ENCODE measurements at regions not wholly inside any gene's neighbourhood (a gene's known extent, or its start where the extent isn't known, plus 50 kb on each side); places are given as distances from the start of the nearest gene placed in this dataset.

- no peak for TF ChIP-seq POLR2AphosphoS5 (IDR thresholded peaks at IDR 0.05)
- no peak for TF ChIP-seq POLR2A (IDR thresholded peaks at IDR 0.05)
Measured at GRCh38 chr2:102895376-102895775, 133.5 kb downstream of the TMEM182 start.
